ENCODE measurements at regions not wholly inside any gene's neighbourhood (a gene's known extent, or its start where the extent isn't known, plus 50 kb on each side); places are given as distances from the start of the nearest gene placed in this dataset.
"Not testable (repeated sequence)": the region's sequence is repeated elsewhere in the genome, so short reads cannot be mapped to it uniquely, and the experiment has no call there.

DNA sequence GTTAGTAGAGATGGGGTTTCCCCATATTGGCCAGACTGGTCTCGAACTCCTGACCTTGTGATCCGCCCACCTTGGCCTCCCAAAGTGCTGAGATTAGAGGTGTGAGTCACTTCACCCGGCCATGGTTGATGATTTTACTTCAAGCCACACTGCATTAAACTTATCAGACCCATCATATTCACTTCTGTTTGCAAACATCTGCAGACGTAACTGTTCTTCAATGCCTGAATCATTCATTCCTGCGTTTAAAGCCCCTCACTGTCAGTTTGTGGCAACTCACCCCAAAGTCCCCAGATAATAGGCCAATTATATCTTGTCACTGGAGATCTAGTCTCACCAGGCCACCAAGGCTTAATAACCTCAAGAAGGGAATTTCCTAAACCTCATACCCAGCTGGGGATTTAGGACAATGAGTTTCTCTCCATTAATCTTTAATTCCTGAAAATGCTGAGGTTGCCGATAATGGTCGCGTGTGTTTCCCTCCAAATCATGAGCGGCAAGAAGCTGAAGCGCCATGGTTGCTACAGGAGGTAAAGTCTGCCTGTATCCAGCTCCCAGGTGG lies 229.6 kb downstream of the LY86 start:
- DNase-seq, result no peak

DNA sequence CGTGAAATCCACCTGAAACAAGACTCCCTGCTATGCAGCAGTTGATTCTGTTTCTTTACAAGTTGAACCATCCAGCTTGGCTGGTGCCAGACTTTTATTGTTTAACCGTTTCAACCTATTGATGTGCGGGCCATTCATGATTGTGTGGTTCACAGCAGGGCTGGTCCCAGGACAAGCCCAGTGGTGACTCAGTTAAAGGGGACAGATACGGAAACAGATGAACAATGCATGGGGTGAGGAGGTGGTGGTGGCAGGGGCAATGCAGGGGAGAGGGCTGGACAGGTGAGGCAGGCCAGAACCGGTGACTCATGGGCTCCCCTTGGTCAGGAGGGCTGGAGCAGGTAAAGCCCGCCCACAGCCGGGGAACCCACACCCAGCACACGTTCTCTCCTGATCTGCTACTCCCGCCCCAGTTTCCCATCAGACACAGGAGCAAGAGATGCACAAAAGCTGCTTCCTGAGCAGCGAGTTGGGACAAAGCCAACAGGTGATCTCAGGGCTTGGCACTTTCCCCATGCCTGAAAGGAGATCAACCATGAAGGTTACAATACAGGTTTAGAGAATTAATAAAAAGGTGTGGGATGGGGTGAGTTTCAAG lies 232.2 kb downstream of the LY86 start:
- DNase-seq, result no peak

DNA sequence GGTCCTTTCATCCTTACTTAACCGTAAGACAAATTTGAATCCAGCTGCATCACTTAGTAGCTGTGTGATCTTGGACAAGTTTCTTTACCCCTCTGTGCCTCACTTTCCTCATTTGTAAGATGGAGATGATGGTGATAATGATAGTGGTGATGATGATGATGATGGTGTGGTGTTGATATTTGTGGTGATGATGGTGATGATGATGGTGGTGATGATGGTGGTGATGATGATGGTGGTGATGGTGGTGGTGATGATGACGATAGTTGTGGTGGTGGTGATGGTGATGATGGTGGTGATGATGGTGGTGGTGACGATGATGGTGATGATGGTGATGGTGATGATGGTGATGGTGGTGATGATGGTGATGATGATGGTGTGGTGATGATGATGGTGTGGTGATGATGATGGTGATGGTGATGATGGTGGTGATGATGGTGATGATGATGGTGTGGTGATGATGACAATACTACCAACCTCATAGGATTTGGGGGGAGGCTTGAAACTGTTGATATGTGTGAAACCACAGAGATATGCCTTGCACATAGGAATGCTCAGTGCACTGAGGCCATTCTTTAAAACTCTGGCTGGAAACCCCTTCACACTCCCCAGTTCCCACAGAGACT lies 233.2 kb downstream of the LY86 start:
- no peak for DNase-seq

DNA sequence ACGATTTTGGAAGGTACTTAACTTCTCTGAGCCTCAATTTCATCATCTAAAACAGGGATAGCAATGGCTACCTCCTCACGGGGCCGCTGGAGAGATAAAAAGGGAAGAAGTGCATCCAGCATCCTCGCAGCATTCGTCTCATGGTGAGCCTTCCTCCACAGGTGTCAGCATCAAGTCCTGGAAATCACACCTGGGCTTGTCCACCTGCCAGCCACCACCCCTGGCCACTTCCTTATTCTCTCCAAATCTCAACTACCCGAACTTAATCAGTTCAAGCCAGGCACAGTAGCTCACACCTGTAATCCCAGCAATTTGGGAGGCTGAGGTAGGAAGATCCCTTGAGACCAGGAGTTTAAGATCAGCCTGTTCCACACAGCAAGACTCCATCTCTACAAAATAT lies 234.5 kb downstream of the LY86 start:
- DNase-seq, result no peak

DNA sequence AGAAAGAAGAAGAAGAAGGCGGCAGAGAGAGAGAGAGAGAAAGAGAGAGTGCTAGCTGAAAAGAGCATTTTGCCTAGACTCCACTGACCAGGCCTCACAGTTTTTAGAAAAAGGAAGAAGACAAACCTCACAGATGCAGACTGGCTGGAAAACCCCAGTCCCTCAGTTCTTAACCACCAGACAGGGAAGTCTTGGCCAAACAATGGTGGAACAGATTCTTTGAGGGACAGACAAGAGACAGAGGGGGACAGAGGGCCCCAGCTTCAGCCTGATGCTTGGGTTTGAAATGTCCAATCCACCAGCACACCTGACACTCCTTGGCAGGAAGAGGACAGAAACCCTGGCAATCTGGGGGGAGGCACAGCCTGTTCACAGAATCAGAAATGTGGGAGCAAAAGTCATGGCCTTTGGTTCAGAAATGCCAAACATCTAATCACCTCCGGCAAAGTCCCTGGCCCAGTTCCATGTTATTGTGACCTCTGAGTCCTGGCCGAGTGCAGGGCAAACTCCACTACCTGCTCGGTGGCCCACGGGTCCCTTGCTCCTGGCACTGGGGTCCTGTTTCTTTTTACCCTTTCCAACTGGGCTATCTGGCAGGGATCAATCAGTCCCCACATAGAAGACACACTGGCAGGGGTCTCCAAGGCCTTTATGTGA lies 235.2 kb downstream of the LY86 start:
- no peak for DNase-seq

DNA sequence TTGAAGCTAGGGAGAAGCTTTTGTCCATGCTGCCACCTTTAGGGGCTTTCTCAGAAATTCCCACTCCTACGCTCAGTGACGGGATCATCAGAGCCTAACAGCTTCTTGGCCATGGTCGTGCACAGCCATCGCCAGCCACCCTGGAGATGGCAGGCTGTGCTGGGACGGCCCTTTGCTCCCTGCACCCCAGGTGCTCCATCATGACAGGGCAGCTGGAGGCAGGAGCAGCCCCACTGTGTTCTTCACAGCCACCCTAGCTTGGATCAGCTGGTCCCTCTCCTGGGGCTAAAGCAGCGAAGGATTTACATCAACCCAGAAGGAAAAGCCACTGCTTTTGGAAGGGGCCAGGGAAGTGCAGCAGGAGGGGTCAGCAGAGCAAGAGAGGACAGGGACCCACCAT lies 235.9 kb downstream of the LY86 start:
- no peak for DNase-seq

DNA sequence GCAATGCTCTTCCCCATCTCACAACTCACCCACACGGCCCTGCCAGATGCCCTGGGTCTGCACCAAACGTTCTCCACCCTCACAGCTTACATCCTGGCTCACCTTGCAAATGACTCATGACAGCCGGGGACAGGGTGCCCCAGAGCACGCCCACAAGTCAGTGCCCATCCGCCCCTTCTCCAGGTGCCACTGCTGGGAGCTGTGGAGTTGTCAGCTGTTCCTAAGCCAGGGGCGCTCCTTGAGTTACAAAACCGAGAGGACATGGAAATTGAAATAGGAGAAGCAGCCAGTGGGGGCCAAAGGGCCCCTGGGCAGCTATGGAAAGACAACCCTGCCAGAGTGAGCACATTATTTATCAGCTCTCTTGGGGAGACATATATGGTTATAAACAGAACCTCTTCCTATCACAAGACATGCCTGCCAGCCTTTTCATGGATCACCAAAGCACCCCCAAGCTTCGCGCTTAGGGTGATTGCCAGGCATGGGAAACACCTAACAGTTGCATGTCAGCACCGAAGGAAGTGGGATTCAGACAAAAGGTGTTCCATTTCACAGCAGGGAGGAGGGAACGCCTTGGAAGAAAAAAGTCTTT lies 236.8 kb downstream of the LY86 start:
- DNase-seq, result no peak

DNA sequence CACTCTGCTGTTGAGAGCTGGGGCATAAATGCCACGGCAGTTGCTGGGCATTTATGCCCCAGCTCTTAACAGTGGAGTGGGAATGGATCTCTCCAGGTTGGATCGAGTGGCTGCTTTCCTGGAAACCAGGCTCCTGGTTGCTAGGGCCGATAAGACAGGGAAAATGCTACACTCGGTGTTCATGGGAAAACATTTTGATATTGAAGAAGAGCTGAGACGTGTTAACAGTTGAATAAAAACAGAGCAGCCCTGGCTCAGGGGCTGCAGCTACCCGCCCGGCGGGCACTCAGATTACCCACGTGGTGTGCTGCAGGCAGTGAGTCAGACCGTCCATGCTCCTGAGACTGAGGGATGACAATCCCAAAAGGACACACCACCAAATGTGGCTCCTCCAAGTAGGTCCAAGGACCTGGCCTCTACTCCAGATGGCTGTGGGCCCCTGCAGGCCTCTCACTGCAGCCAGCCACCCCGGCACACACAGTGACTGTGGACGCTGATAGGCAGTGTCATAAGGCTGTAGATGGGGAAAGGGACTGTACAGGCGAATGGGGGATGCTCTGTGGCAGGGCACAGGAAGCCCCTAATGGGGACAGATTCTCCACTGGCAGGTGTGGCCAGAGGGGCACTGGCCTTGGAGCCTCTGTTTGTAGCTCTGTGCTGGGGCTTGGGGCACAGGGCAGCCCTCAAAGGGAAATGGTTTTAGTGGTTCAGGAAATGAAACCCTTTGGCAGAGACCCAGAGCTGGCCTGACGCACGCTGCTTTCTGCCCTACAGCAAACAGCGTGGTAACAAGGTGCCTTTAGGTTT lies 237.8 kb downstream of the LY86 start:
- peak; percentile 49 for DNase-seq

DNA sequence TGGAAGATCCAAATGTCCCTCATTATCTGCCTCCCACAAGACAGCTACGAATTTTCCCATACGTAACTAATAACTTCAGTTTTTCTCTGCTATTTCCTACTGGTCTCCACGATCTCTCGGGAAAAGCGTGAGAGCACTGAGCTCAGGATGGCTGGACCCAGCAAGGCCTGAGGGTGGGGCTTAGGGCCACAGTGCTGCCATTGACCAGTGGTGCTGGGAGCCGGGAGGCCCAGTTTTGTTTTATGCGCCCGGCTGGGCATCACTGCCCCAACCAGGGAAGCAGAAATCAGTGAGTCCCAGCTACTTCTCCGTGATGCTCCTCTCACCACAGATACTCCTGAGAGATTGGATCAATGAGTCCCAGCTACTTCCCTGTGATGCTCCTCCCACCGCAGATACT lies 238.4 kb downstream of the LY86 start:
- DNase-seq, result no peak

DNA sequence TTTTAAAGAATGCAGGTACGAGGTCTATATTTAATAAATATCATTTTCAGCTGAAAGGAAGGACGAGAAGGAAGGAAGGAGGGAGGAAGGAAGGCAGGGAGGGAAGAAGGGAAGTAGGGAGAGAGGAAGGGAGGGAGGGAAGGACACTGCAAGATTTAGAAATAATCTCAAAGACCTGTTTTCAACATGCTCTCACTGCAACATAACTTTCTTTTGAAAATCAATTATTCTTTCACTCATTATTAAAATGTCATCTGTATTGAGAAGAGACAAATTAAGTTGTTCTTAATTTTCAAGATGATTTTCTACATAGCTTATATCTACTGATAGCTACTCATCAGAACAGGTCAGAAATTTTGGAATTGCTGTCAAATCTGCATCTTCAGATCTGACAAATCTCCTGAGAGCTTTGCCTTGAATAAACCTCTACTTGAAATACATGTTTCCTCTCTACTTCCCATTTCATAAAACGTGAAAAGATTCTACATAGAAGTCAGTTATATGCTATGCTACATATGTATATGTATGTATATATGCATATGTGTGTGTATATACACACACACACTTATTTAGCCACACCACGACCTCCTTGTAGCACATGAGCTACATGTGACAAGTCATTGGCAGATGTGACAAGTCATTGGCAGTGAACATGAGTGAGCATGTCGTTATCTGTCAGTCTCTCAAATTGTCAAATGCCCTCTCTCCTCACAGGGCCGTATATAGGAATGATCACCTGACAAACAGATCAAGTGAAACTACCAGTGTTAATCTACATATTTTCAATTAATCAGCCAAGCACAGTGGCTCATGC lies 241.6 kb downstream of the LY86 start:
- no peak for DNase-seq

DNA sequence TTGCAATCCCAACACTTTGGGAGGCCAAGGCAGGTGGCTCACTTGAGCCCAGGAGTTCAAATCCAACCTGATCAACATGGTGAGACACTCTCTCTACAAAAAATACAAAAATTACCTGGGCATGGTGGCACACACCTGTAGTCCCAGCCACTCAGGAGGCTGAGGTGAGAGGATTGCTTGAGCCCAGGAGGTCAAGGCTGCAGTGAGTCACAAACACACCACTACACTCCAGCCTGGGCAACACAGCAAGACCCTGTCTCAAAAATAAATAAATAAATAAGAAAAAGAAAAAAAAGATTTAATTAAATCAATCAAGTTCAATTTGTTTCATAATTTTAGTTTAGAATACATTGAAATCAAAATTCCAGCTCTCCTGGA lies 242.2 kb downstream of the LY86 start:
- not testable (repeated sequence) for DNase-seq

DNA sequence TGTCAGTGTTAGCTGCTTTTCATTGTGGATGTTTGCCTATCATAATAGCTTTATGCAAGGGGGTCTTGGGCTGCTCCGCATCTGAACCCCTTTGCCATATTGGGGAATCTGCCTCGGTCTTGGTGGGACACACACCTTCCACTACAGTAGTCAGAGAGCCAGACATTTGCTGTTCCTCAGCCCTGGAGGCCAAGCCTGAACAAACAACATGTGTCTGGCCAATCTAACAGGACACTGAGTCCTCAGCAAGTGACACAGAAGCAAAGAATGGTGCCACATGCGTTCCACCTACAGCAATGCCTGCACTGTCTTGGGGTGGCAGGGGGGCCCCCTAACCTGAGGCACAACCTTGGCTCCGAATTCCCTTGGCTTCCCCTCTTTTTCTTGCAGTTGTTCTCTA lies 243.9 kb downstream of the LY86 start:
- DNase-seq, result no peak

DNA sequence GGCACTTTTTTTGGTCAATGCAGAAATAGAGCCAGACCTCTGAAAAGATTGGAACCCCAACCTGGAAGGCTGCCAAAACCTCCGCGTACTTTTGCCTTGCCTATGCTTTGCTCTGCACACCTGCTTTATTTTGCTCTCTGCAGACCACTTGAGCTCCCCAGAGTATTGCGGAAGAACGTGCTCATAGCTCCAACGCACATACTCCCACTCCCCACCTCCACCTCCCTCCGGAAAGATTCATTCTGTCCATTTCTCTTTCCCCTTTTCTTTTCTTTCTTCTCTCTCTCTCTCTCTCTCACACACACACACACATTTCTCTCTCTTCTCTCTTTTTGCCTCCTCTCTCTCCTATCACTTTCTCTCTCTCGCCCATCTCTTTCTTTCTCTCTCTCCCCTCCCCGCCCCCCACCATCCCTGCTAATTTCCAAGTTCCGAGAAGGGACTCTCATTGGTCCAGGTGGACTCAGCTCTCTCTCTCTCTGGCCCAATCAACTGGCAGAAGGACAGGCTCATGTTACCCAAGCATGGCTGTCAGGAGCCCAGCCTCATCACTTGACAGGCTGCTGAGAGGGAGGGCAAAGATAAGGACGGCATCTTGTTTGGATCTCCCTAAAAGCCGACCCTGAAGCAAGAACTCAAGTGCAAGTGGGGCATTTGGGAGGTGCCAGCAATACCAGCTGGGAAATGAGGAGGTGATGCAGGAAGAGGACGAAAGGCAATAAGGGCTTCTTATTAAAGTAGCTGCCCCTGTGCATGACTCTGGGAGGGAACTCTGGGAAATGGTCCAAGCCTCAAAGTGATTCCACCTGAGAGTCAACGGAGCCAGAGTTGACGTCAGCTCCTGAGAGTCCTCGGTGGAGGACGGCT lies 246.1 kb downstream of the LY86 start:
- DNase-seq, result no peak

DNA sequence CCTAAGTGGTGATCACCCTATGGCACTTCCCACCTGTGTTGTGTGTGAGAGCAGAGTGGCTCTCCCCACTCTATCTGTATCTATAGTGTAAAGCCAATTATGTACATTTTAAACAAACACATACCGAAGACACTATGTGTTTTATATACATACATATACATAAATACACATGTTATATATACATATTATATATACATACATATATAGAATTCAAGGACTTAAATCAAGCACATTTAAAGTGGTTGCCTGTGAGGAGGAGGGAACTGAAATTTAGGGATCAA lies 246.6 kb downstream of the LY86 start:
- DNase-seq, result no peak

DNA sequence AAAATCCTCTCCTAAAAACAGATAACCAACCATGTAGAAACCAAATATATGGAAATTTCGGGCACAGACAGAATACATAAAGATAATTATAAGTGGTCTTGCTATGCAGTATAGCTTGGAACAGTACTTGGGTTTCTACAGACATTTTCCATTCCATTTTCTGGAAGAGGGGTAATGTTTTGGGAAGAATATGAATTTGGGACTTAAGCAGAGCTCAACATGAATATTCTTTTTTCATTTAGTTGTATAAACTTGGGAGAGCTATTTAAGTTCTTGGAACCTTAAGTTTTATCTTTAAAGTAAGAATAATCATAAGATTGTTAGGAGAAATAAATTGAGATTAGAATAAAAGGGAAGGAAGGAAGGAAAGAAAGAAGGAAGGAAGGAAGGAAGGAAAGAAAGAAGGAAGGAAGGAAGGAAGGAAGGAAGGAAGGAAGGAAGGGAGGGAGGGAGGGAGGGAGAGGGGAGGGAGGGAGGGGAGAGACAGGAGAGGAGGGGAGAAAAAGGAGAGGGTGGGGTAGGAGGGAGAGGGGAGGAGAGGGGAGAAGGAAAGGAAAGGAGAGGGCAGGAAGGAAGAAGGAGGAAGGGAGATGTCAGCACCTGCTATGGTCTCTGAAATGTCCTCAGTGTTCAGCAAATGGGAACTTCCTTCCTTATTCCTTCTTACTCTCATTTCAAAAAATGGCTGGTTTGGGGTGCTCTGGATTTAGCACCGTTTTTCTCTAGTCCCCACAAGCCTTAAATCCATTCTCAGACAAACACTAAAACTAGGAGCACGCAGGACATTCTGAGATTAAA lies 248.3 kb downstream of the LY86 start:
- no peak for DNase-seq

DNA sequence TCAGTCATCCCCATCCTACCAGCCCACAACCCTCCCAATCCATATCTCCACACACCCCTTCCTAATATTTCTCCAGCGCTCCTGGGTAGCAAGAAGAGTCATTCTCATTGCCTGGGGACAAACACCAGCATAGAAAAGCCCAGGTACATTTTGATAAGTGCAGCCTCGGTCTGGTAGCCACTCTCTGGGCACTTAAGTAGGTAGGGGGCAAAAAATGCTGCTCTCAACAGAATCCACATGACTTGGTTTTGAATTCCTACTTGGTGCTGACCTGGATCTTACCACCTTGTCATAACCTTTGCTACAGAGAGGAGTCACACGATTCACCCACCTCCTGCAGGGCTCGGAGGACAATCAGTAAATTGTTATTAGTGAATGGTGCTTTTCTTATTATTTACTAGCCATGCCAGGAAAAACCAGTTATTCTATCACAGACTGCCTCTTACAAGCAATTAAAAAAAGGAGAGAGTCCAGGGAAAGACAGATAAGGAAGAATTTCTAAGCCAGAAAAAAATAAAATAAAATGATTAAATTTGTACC lies 249.1 kb downstream of the LY86 start:
- no peak for DNase-seq

DNA sequence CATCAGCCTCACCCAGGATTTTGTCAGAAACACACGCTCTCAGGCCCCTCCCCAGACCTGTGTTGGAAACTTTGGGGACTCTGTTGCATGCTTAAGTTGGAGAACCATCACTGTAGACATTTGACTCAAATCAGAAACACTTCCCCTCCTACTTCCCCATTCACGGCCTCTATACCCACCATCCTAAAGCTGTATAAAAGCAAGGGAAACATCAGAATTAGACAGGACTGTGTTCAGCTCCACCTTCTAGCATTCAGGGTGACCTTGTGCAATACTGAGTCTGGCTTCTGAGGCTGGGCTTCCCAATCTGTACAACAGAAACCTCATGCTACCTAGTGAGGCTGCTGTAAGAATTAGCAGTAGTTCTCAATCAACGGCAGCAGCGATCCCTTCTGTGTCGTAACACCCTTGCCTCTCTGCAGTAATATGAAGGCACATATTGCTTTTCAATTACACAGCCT lies 252.3 kb downstream of the LY86 start:
- no peak for DNase-seq

DNA sequence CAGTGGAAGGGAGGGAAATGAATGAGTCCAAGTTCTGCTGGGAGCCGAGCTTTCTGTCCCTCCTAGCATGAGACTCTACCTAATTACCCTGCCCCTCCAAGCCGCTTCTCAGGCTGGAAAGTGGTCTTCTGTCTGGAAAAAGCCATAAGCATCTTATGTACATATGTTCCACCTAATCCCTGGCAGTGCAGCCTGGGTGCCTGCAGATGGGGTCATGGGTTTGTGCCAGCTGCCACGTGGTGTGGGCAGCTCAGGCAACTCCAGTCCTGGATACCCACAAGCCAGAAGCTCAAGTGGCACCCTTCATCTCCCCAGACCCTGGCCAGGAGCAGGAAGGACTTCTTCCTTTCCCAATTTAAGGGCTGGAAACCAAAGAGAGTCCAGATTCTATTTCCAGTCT lies 253.1 kb downstream of the LY86 start:
- no peak for DNase-seq

DNA sequence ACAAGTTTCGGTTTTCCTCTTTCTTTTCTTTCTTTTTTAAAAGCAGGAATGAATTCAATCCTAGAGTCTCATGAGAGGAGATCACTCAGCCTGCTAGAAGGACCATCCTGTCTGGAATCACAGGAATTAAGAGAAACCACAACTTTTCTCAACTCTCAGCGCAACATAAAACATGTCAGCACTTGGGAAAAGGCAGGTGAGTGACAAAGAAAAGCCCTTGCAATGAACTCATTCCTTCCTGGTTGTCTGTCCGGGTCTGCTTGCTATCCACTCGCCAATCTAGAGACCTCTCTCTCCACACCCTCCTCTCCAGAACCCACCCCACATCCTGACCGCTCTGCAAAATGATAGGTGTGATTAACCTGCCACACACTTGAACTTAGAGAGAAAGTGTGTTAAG lies 253.8 kb downstream of the LY86 start:
- no peak for DNase-seq

DNA sequence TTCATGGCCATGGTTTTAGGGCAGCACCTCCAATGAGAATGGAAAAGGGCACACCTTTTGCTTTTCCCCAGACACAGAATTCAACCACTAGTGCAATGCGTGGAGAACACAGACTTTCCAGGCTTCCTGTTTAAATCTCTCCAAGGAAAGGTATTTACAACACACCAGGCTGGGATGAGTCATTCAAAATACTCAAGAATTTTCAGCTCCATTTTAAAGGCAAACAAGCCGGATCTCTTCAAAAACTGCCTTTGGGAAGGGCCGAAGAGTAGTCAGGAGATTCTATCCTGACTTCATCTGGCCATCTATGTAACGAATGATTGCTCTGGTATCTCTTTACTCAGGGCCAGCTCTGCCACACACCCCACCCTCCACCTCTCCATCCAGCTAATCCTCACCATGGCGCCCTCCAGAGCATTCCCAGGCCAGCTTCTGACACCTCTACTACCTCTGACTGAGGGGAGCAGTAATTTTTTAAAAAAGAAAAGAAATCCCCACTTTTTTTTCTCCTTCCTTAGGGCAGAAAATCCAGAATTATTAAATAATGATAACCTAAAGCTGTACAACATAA lies 254.6 kb downstream of the LY86 start:
- DNase-seq, result no peak

Data from CD4-positive, alpha-beta T cell treated with Interleukin-15 for 1 hour (primary cell).